ENCODE measurements at regions not wholly inside any gene's neighbourhood (a gene's known extent, or its start where the extent isn't known, plus 50 kb on each side); places are given as distances from the start of the nearest gene placed in this dataset.

DNA sequence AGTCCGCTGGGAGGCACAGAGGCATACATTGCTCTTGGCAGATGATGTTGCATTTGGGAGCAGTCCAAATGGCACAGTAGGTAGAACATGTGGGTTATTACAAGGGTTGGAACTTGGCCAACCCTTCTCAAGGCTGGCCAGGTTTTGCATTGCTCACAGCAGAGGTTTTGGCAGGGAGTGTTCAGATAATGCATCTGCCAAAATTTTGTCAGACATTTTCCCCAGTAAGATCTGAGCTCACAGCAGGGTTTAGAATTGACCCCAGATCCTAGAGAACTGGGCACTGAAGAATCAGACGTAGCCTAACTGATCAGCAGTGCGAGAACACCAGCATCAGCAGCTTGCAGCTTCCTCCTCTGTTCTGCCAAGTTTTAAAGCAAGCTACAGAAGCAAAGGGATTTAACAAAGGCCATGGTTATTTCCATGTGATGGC, 468.8 kb upstream of the KIF2B start:
- ChIA-PET POLR2A (no interaction called here), CTCF (interaction anchor here (0.5 to 1.3 kb wide), 3 partner anchors 10 to 487 kb away, joined by 3 read pairs; no protein-coding TSS in a partner anchor)
- DNase-seq (ENCODE audit: low read depth in 1 of 2, low spot score in 1 of 2) (no peak), ATAC-seq (no peak), FAIRE-seq (no peak)
- TF ChIP-seq SMC3 (IDR thresholded peaks at IDR 0.05) (no peak), FOSL2 (IDR thresholded peaks at IDR 0.05) (no peak), FOSL2 (CRISPR knock-in tag; IDR thresholded peaks at IDR 0.05) (no peak), MAX (IDR thresholded peaks at IDR 0.05) (no peak), BCL3 (IDR thresholded peaks at IDR 0.05) (no peak), MAZ (IDR thresholded peaks at IDR 0.05; ENCODE audit: borderline replicate concordance, low read depth, low read length) (no peak), ZFP36 (IDR thresholded peaks at IDR 0.05; ENCODE audit: borderline replicate concordance, partially characterized antibody) (no peak), NPAS2 (CRISPR knock-in tag; IDR thresholded peaks at IDR 0.05; ENCODE audit: borderline replicate concordance) (no peak), HES2 (IDR thresholded peaks at IDR 0.05) (no peak), TP53 (CRISPR knock-in tag; IDR thresholded peaks at IDR 0.05) (no peak), SREBF2 (IDR thresholded peaks at IDR 0.05) (no peak), CHD2 (IDR thresholded peaks at IDR 0.05; ENCODE audit: low read length, partially characterized antibody) (no peak), CTCF (IDR thresholded peaks at IDR 0.05) (no peak), HOXB13 (CRISPR knock-in tag; IDR thresholded peaks at IDR 0.05; ENCODE audit: low read depth) (no peak), MYC (IDR thresholded peaks at IDR 0.05; ENCODE audit: borderline replicate concordance, low read length) (no peak), RFX5 (IDR thresholded peaks at IDR 0.05) (no peak), JUN (IDR thresholded peaks at IDR 0.05) (no peak), NFE2L2 (conservative IDR thresholded peaks at IDR 0.05; ENCODE audit: low read length) (no peak), HDAC2 (IDR thresholded peaks at IDR 0.05) (no peak)
- TF ChIP-seq, protein P1, sequence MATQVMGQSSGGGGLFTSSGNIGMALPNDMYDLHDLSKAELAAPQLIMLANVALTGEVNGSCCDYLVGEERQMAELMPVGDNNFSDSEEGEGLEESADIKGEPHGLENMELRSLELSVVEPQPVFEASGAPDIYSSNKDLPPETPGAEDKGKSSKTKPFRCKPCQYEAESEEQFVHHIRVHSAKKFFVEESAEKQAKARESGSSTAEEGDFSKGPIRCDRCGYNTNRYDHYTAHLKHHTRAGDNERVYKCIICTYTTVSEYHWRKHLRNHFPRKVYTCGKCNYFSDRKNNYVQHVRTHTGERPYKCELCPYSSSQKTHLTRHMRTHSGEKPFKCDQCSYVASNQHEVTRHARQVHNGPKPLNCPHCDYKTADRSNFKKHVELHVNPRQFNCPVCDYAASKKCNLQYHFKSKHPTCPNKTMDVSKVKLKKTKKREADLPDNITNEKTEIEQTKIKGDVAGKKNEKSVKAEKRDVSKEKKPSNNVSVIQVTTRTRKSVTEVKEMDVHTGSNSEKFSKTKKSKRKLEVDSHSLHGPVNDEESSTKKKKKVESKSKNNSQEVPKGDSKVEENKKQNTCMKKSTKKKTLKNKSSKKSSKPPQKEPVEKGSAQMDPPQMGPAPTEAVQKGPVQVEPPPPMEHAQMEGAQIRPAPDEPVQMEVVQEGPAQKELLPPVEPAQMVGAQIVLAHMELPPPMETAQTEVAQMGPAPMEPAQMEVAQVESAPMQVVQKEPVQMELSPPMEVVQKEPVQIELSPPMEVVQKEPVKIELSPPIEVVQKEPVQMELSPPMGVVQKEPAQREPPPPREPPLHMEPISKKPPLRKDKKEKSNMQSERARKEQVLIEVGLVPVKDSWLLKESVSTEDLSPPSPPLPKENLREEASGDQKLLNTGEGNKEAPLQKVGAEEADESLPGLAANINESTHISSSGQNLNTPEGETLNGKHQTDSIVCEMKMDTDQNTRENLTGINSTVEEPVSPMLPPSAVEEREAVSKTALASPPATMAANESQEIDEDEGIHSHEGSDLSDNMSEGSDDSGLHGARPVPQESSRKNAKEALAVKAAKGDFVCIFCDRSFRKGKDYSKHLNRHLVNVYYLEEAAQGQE (IDR thresholded peaks at IDR 0.05) = no peak
- TF ChIP-seq, protein P2, sequence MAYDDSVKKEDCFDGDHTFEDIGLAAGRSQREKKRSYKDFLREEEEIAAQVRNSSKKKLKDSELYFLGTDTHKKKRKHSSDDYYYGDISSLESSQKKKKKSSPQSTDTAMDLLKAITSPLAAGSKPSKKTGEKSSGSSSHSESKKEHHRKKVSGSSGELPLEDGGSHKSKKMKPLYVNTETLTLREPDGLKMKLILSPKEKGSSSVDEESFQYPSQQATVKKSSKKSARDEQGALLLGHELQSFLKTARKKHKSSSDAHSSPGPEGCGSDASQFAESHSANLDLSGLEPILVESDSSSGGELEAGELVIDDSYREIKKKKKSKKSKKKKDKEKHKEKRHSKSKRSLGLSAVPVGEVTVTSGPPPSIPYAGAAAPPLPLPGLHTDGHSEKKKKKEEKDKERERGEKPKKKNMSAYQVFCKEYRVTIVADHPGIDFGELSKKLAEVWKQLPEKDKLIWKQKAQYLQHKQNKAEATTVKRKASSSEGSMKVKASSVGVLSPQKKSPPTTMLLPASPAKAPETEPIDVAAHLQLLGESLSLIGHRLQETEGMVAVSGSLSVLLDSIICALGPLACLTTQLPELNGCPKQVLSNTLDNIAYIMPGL (CRISPR knock-in tag; IDR thresholded peaks at IDR 0.05; ENCODE audit: borderline replicate concordance) = no peak
- WGBS (ENCODE audit: missing lambda C conversion rate) = 0% methylated on average over 3 of the region's 3 CpGs
- no peaks in the 10 kb centered on the region for H3K4me1 ChIP-seq
- H3K9me3 ChIP-seq = no peaks in the 10 kb centered on the region
- H3K4me3 ChIP-seq = no peak overlapping the region
- H3K27ac ChIP-seq = no peak overlapping the region
- no peak overlapping the region for H3K4me2 ChIP-seq

Data from A549 (cell line).